ENCODE measurements at regions not wholly inside any gene's neighbourhood (a gene's known extent, or its start where the extent isn't known, plus 50 kb on each side); places are given as distances from the start of the nearest gene placed in this dataset.

DNA sequence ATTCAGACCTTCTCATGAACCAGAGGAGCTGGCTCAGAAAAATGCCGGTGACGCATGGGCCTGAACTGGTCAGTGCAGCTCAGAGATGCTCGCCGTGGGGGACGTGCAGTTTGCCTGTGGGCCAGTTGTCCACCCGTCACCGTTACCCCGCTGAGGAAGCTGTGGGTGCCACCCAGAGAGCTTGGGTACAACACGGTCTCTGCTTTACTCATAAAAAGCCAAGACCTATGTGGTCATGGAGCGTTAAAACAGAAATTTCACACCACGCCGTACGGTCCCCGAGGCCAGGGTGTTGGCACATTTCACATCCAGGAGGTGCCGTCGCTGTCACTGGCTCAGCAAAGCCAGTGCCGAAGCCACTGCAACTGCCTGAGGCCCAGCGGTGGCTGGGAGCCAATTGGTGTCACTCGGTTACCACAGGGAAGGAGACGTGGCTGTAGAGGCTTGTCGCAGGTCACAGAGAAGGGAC lies 120.9 kb downstream of the METRNL start:
- TF ChIP-seq, protein P1, sequence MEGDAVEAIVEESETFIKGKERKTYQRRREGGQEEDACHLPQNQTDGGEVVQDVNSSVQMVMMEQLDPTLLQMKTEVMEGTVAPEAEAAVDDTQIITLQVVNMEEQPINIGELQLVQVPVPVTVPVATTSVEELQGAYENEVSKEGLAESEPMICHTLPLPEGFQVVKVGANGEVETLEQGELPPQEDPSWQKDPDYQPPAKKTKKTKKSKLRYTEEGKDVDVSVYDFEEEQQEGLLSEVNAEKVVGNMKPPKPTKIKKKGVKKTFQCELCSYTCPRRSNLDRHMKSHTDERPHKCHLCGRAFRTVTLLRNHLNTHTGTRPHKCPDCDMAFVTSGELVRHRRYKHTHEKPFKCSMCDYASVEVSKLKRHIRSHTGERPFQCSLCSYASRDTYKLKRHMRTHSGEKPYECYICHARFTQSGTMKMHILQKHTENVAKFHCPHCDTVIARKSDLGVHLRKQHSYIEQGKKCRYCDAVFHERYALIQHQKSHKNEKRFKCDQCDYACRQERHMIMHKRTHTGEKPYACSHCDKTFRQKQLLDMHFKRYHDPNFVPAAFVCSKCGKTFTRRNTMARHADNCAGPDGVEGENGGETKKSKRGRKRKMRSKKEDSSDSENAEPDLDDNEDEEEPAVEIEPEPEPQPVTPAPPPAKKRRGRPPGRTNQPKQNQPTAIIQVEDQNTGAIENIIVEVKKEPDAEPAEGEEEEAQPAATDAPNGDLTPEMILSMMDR (conservative IDR thresholded peaks at IDR 0.05): no peak
- TF ChIP-seq EZH2 (IDR thresholded peaks at IDR 0.05; ENCODE audit: low read depth): no peak

All from PC-9 (cell line).